Neural cell (in vitro differentiated cells): ENCODE measurements at regions not wholly inside any gene's neighbourhood (a gene's known extent, or its start where the extent isn't known, plus 50 kb on each side); places are given as distances from the start of the nearest gene placed in this dataset.

Experiments used
- H2AFZ ChIP-seq: fragments of 200-600, 300-800 bp; sonication (generic), shearing (Covaris generic); 2 replicates; pipeline ENCODE4 v1.6.0; 2014; ENCODE audit warnings: low read depth, mild to moderate bottlenecking, antibody characterized with exemption, low read length, moderate library complexity
- H3F3A ChIP-seq: fragments of 200-600 bp; shearing (Covaris generic); 2 replicates; pipeline ENCODE4 v1.6.1; 2016; ENCODE audit warnings: mild to moderate bottlenecking, moderate library complexity, mixed read lengths, antibody characterized with exemption, low read length; ENCODE audit not compliant: insufficient read depth, poor library complexity, severe bottlenecking
- H3K27ac ChIP-seq: fragments of 200-600, 300-800 bp; sonication (generic), shearing (Covaris generic); 2 replicates; pipeline ENCODE4 v1.5.1; 2014; ENCODE audit warnings: mild to moderate bottlenecking, low read length, moderate library complexity
- H3K27me3 ChIP-seq: fragments of 300-800, 200-600 bp; sonication (generic), shearing (Covaris generic); 2 replicates; pipeline ENCODE4 v1.6.0; 2014; ENCODE audit warnings: mild to moderate bottlenecking, low read depth, low read length, moderate library complexity; ENCODE audit not compliant: insufficient read depth
- H3K36me3 ChIP-seq: fragments of 300-800, 200-600 bp; sonication (generic), shearing (Covaris generic); 2 replicates; pipeline ENCODE4 v1.5.1; 2014; ENCODE audit warnings: mild to moderate bottlenecking, antibody characterized with exemption, low read length, moderate library complexity; ENCODE audit not compliant: insufficient read depth
- H3K4me2 ChIP-seq: fragments of 300-800, 200-600 bp; sonication (generic), shearing (Covaris generic); 2 replicates; pipeline ENCODE4 v1.6.0; 2014; ENCODE audit warnings: mild to moderate bottlenecking, low read length
- H3K4me3 ChIP-seq: fragments of 300-800, 200-600 bp; sonication (generic), shearing (Covaris generic); 2 replicates; pipeline ENCODE4 v1.5.1; 2014; ENCODE audit warnings: mild to moderate bottlenecking, low read length, moderate library complexity
- H3K79me2 ChIP-seq: fragments of 200-600 bp; shearing (Covaris generic); replicated peaks from 2 replicates; pipeline ENCODE4 v1.6.0; 2014; ENCODE audit warnings: mild to moderate bottlenecking, low read length, moderate library complexity; ENCODE audit not compliant: insufficient read depth
- H3K9ac ChIP-seq: fragments of 300-800, 200-600 bp; sonication (generic), shearing (Covaris generic); 2 replicates; pipeline ENCODE4 v1.6.1; 2016; ENCODE audit warnings: mild to moderate bottlenecking, low read length, mixed read lengths
- H3K9me2 ChIP-seq: fragments of 200-600 bp; shearing (Covaris generic); 2 replicates; pipeline ENCODE4 v1.6.1; 2016; ENCODE audit warnings: mild to moderate bottlenecking, low read length, mixed read lengths; ENCODE audit not compliant: insufficient read depth
- H3K9me3 ChIP-seq: fragments of 200-600, 300-800 bp; sonication (generic), shearing (Covaris generic); 2 replicates; pipeline ENCODE4 v1.6.1; 2016; ENCODE audit warnings: mild to moderate bottlenecking, mixed run types, low read length, moderate library complexity, mixed read lengths
- H4K20me1 ChIP-seq: fragments of 200-600 bp; shearing (Covaris generic); 2 replicates; pipeline ENCODE4 v1.6.1; 2016; ENCODE audit warnings: mild to moderate bottlenecking, mixed run types; ENCODE audit not compliant: insufficient read depth
- CTCF ChIP-seq: fragments of 450-650 bp; IDR thresholded peaks from 2 replicates; pipeline ENCODE4 v1.5.1; 2014; ENCODE audit warnings: antibody characterized with exemption, mild to moderate bottlenecking, moderate library complexity; ENCODE audit not compliant: poor library complexity, severe bottlenecking
- EP300 ChIP-seq: fragments of 450-650 bp; conservative IDR thresholded peaks from 2 replicates; pipeline ENCODE4 v1.6.1; 2014; ENCODE audit warnings: antibody characterized with exemption, mild to moderate bottlenecking, moderate library complexity; ENCODE audit not compliant: poor library complexity, severe bottlenecking
- EZH2 ChIP-seq: fragments of 200-600, 300-800 bp; shearing (Covaris generic), sonication (generic); IDR thresholded peaks from 2 replicates; pipeline ENCODE4 v1.6.1; 2014; ENCODE audit warnings: antibody characterized with exemption, low read length, borderline replicate concordance, mild to moderate bottlenecking; ENCODE audit not compliant: insufficient read depth, poor library complexity, severe bottlenecking
- MXI1 ChIP-seq: fragments of 450-650 bp; conservative IDR thresholded peaks from 2 replicates; pipeline ENCODE4 v1.6.1; 2014; ENCODE audit warnings: antibody characterized with exemption, mild to moderate bottlenecking; ENCODE audit not compliant: poor library complexity, severe bottlenecking
- POLR2AphosphoS5 ChIP-seq: IDR thresholded peaks from 2 replicates; pipeline ENCODE4 v1.6.1; 2012
- RAD21 ChIP-seq: fragments of 450-650 bp; conservative IDR thresholded peaks from 2 replicates; pipeline ENCODE4 v1.6.1; 2014; ENCODE audit warnings: antibody characterized with exemption, mild to moderate bottlenecking, moderate library complexity
- REST ChIP-seq: IDR thresholded peaks from 2 replicates; pipeline ENCODE4 v1.6.1; 2012; ENCODE audit warnings: borderline replicate concordance
- SMC3 ChIP-seq: fragments of 450-650 bp; conservative IDR thresholded peaks from 2 replicates; pipeline ENCODE4 v1.6.1; 2014; ENCODE audit warnings: antibody characterized with exemption, mild to moderate bottlenecking, moderate library complexity; ENCODE audit not compliant: poor library complexity
- TAF1 ChIP-seq: IDR thresholded peaks from 2 replicates; pipeline ENCODE4 v1.6.1; 2012; ENCODE audit warnings: low read depth

- H3K4me2 ChIP-seq, result no peak overlapping the region
- no peaks in the 10 kb centered on the region for H3K27me3 ChIP-seq
- H4K20me1 ChIP-seq, result no peaks in the 10 kb centered on the region
- TF ChIP-seq TAF1 (no peak), CTCF (no peak), MXI1 (no peak), EZH2 (no peak), POLR2AphosphoS5 (no peak), RAD21 (no peak), REST (no peak), SMC3 (no peak), EP300 (no peak)
- H3K27ac ChIP-seq, result no peak overlapping the region
- H3K9me3 ChIP-seq, result no peaks in the 10 kb centered on the region
- H3K79me2 ChIP-seq, result no peaks in the 10 kb centered on the region
- no peak overlapping the region for H3K4me3 ChIP-seq
- no peaks in the 10 kb centered on the region for H3F3A ChIP-seq
- no peaks in the 10 kb centered on the region for H3K36me3 ChIP-seq
- H3K9me2 ChIP-seq, result no peaks in the 10 kb centered on the region
- H2AFZ ChIP-seq, result no peak overlapping the region
- no peak overlapping the region for H3K9ac ChIP-seq
Observed at GRCh38 chr10:91702620-91703019, 69.7 kb upstream of the PPP1R3C start.

GRCh38 chr10:91700788-91701444 is 68.0 kb upstream of the PPP1R3C start:
- Histone ChIP-seq H3K4me2 (no peak overlapping the region), H4K20me1 (no peaks in the 10 kb centered on the region), H3K27me3 (no peaks in the 10 kb centered on the region), H3K9me2 (no peaks in the 10 kb centered on the region), H3K9ac (no peak overlapping the region), H3K27ac (no peak overlapping the region), H2AFZ (no peak overlapping the region), H3K36me3 (no peaks in the 10 kb centered on the region), H3K79me2 (no peaks in the 10 kb centered on the region), H3K4me3 (no peak overlapping the region), H3K9me3 (no peaks in the 10 kb centered on the region), H3F3A (no peaks in the 10 kb centered on the region)
- no peak for TF ChIP-seq CTCF
